Panc1 (cell line): ENCODE measurements at regions not wholly inside any gene's neighbourhood (a gene's known extent, or its start where the extent isn't known, plus 50 kb on each side); places are given as distances from the start of the nearest gene placed in this dataset.

ENCODE experiments used
- ATAC-seq: fragments of 200-7000 bp; cut with Tn5 transposase; 2 replicates; pipeline ENCODE4 v1.9.1; 2020; ENCODE audit warnings: mild to moderate bottlenecking, moderate library complexity
- BruUV-seq: library from RNA; stranded (reverse); fragments of 400-500 nt; replicated peaks from 2 replicates; lab custom pipeline; 2021; lab: Mats Ljungman, UMichigan
- CTCF ChIA-PET: fragments of 300-600 bp; sonication (Branson Sonifier 250); formaldehyde crosslinking; loops from one replicate; lab custom pipeline; 2022; ENCODE audit warnings: antibody characterized with exemption; lab: Charles Lee
- POLR2A ChIA-PET: fragments of 300-600 bp; sonication (Branson Sonifier 250); formaldehyde crosslinking; loops from one replicate; lab custom pipeline; 2022; ENCODE audit warnings: antibody characterized with exemption; lab: Charles Lee
- DNase-seq: peaks from one replicate; pipeline ENCODE4 v3.0.0-alpha.2; 2010; ENCODE audit warnings: low read depth, low spot score
- H3K27ac ChIP-seq: 2 replicates; pipeline ENCODE4 v1.5.1; 2011; ENCODE audit warnings: mild to moderate bottlenecking, low read length, inconsistent platforms
- H3K27me3 ChIP-seq: fragments of 200-500 bp; sonication (Bioruptor generic); 2 replicates; pipeline ENCODE4 v1.6.0; 2014; ENCODE audit warnings: low read length, inconsistent platforms; ENCODE audit not compliant: control insufficient read depth, insufficient read depth
- H3K36me3 ChIP-seq: fragments of 200-500 bp; sonication (Bioruptor generic); 2 replicates; pipeline ENCODE4 v1.5.1; 2014; ENCODE audit warnings: inconsistent platforms, mild to moderate bottlenecking, low read length, moderate library complexity; ENCODE audit not compliant: control insufficient read depth, insufficient read depth
- H3K4me1 ChIP-seq: 2 replicates; pipeline ENCODE4 v1.5.1; 2011; ENCODE audit warnings: inconsistent platforms, mild to moderate bottlenecking, low read length, moderate library complexity; ENCODE audit not compliant: control insufficient read depth, insufficient read depth
- H3K4me3 ChIP-seq, 2 experiments: 2 replicates each; pipeline ENCODE4 v1.5.1; 2011 to 2012; ENCODE audit warnings: low read depth in 2 of 2, low read length in 2 of 2, mild to moderate bottlenecking in 2 of 2, inconsistent platforms in 1 of 2, moderate library complexity in 1 of 2
- H3K9me3 ChIP-seq: fragments of 200-500 bp; sonication (Bioruptor generic); 2 replicates; pipeline ENCODE4 v1.5.1; 2014; ENCODE audit warnings: low read depth, mild to moderate bottlenecking, inconsistent platforms, low read length, moderate library complexity; ENCODE audit not compliant: control insufficient read depth, insufficient read depth
- POLR2AphosphoS5 ChIP-seq: IDR thresholded peaks from 2 replicates; pipeline ENCODE4 v1.6.1; 2012; ENCODE audit warnings: mild to moderate bottlenecking, low read depth, low read length, moderate library complexity
- SIN3A ChIP-seq: IDR thresholded peaks from 2 replicates; pipeline ENCODE4 v1.6.1; 2012; ENCODE audit warnings: low read depth, mild to moderate bottlenecking, low read length, moderate library complexity, borderline replicate concordance; ENCODE audit not compliant: insufficient read depth
- TCF7L2 ChIP-seq: IDR thresholded peaks from 2 replicates; pipeline ENCODE4 v1.6.1; 2011; ENCODE audit warnings: mild to moderate bottlenecking, low read depth, low read length, inconsistent platforms
- in situ Hi-C: cut with HindIII; loops from 2 replicates; pipeline ENCODE4 v1.10.0; 2016; ENCODE audit warnings: low sequenced_read_pairs, low pct_unique_long_range_greater_than_20kb
- intact Hi-C: fragments of 100-400 bp; cut with micrococcal nuclease; formaldehyde crosslinking; loops from one replicate; pipeline ENCODE4 v1.10.0; 2022; ENCODE audit not compliant: unreplicated experiment
- TF ChIP-seq, protein P1 (sequence below), 2 experiments: IDR thresholded peaks; 2 replicates each; pipeline ENCODE4 v1.6.1; 2011 to 2012; ENCODE audit warnings: low read depth in 2 of 2, control low read depth in 1 of 2, low read length in 1 of 2, mild to moderate bottlenecking in 1 of 2, moderate library complexity in 1 of 2; ENCODE audit not compliant: insufficient read depth in 1 of 2
- TF ChIP-seq, protein P2 (sequence below): fragments of 450-650 bp; IDR thresholded peaks from 2 replicates; pipeline ENCODE4 v1.5.1; 2017; ENCODE audit warnings: mild to moderate bottlenecking

DNA sequence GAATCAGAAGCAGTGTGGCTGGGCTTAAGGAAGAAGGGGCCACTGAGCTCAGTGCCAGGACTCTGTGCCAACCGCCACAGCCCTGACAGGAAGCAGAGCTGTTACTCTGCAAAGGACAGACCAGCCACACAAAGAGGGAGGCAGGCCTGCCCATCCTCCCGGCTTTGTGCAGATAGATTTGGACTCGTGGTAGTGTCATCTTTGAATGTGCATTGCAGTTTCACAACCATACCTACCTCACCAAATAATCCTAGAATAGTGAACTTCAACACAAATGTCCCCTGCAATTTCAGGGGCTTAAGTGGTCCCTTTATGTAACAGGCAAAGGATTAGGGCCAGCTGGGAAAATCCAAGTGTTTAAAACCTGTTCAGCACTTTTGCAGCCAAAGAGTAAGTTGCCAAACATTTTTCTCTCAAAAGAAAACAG is 55.1 kb upstream of the CLDN10 start:
- intact Hi-C loops (no loop called here), in situ Hi-C loops (no loop called here)
- POLR2A ChIA-PET: no interaction called here

DNA sequence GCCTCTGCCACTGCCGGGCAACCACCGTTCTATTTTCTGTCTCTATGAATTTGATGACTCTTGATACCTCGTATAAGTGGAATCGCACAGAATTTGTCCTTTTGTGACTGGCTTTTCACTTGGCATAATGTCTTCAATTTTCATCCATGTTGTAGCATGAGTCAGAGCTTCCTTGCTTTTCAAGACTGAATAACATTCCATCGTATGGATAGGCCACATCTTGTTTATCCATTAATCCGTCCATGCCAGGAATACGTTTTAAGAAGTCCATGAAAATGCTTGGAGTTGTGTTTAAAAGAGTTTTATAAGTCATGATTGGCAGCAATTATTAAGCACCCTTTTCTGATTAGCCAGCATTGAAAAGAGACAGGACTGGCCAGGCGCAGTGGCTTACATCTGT is 53.6 kb upstream of the CLDN10 start:
- intact Hi-C loops (no loop called here), in situ Hi-C loops (no loop called here)
- BruUV-seq: no TSS peak
- TF ChIP-seq, protein P1, sequence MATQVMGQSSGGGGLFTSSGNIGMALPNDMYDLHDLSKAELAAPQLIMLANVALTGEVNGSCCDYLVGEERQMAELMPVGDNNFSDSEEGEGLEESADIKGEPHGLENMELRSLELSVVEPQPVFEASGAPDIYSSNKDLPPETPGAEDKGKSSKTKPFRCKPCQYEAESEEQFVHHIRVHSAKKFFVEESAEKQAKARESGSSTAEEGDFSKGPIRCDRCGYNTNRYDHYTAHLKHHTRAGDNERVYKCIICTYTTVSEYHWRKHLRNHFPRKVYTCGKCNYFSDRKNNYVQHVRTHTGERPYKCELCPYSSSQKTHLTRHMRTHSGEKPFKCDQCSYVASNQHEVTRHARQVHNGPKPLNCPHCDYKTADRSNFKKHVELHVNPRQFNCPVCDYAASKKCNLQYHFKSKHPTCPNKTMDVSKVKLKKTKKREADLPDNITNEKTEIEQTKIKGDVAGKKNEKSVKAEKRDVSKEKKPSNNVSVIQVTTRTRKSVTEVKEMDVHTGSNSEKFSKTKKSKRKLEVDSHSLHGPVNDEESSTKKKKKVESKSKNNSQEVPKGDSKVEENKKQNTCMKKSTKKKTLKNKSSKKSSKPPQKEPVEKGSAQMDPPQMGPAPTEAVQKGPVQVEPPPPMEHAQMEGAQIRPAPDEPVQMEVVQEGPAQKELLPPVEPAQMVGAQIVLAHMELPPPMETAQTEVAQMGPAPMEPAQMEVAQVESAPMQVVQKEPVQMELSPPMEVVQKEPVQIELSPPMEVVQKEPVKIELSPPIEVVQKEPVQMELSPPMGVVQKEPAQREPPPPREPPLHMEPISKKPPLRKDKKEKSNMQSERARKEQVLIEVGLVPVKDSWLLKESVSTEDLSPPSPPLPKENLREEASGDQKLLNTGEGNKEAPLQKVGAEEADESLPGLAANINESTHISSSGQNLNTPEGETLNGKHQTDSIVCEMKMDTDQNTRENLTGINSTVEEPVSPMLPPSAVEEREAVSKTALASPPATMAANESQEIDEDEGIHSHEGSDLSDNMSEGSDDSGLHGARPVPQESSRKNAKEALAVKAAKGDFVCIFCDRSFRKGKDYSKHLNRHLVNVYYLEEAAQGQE (IDR thresholded peaks at IDR 0.05; ENCODE audit: insufficient read depth in 1 of 2, low read depth in 2 of 2, low read length in 1 of 2): no peak
- no peak for TF ChIP-seq SIN3A
- TF ChIP-seq POLR2AphosphoS5: no peak
- TF ChIP-seq, protein P2, sequence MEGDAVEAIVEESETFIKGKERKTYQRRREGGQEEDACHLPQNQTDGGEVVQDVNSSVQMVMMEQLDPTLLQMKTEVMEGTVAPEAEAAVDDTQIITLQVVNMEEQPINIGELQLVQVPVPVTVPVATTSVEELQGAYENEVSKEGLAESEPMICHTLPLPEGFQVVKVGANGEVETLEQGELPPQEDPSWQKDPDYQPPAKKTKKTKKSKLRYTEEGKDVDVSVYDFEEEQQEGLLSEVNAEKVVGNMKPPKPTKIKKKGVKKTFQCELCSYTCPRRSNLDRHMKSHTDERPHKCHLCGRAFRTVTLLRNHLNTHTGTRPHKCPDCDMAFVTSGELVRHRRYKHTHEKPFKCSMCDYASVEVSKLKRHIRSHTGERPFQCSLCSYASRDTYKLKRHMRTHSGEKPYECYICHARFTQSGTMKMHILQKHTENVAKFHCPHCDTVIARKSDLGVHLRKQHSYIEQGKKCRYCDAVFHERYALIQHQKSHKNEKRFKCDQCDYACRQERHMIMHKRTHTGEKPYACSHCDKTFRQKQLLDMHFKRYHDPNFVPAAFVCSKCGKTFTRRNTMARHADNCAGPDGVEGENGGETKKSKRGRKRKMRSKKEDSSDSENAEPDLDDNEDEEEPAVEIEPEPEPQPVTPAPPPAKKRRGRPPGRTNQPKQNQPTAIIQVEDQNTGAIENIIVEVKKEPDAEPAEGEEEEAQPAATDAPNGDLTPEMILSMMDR: no peak
- TF ChIP-seq TCF7L2: no peak
- H3K4me1 ChIP-seq: no peaks in the 10 kb centered on the region; the same call in 1 of the 2 replicates
- H3K9me3 ChIP-seq: no peaks in the 10 kb centered on the region
- H3K27me3 ChIP-seq: no peaks in the 10 kb centered on the region
- H3K27ac ChIP-seq: no peak overlapping the region
- DNase-seq: no peak
- no peak for ATAC-seq
- ChIA-PET CTCF (no interaction called here), POLR2A (no interaction called here)
- no peaks in the 10 kb centered on the region for H3K36me3 ChIP-seq
- no peak overlapping the region for H3K4me3 ChIP-seq

More for the DNA sequence above, 55.1 kb upstream of the CLDN10 start:
- ATAC-seq (0 out of 2 replicates have a peak, but pooled peaks have one; percentile 21), DNase-seq (no peak)
- Histone ChIP-seq H3K9me3 (no peaks in the 10 kb centered on the region), H3K27me3 (no peaks in the 10 kb centered on the region), H3K36me3 (no peaks in the 10 kb centered on the region), H3K27ac (no peak overlapping the region), H3K4me3 (no peak overlapping the region), H3K4me1 (no peaks in the 10 kb centered on the region; the same call in 1 of the 2 replicates)
- TF ChIP-seq SIN3A (no peak), POLR2AphosphoS5 (no peak), TCF7L2 (no peak)
- TF ChIP-seq, protein P1 (IDR thresholded peaks at IDR 0.05; ENCODE audit: insufficient read depth in 1 of 2, low read depth in 2 of 2, low read length in 1 of 2): no peak
- TF ChIP-seq, protein P2: no peak
- CTCF ChIA-PET: no interaction called here
- BruUV-seq: no TSS peak
